ENCODE measurements at regions not wholly inside any gene's neighbourhood (a gene's known extent, or its start where the extent isn't known, plus 50 kb on each side); places are given as distances from the start of the nearest gene placed in this dataset.

DNA sequence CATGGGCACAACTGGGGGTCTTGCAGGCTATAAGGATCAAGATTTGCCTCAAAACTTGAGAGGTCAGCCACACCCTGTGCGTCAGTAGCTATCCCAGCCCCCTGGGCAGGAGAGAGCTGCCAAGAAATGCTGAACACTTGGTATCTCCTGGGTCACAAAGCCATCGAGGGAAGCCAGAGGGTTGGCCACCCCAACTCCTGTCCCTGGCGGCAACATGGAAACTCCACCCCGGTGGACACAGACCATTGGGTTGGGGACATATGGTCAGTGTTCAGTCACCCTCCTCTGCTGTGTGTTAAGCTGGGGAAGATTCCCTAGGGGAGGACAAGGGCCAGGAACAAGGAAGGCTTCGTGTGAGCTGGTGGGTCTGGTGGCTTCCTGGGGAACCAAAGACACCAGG lies 140.6 kb downstream of the C5orf15 start:
- DNase-seq = no peak
- peaks cover 21% of the 10 kb centered on the region for H3K4me1 Mint-ChIP-seq
- ChIA-PET POLR2A (no interaction called here), CTCF (interaction anchor here (1.4 kb wide), 1 partner anchor 41 kb away, joined by 4 read pairs; no protein-coding TSS in a partner anchor)
- no peaks in the 10 kb centered on the region for H3K36me3 Mint-ChIP-seq (ENCODE audit: low read depth)
- H3K4me3 Mint-ChIP-seq = no peak overlapping the region
- peaks cover 11% of the 10 kb centered on the region for H3K27me3 Mint-ChIP-seq
- no peaks in the 10 kb centered on the region for H3K9me3 Mint-ChIP-seq
- H3K27ac Mint-ChIP-seq = no peak overlapping the region

GRCh38 chr5:133827011-133827410 lies 141.4 kb downstream of the C5orf15 start:
- Mint-ChIP-seq H3K4me1 (peaks cover 21% of the 10 kb centered on the region), H3K27me3 (peaks cover 13% of the 10 kb centered on the region), H3K4me3 (no peak overlapping the region), H3K27ac (no peak overlapping the region), H3K36me3 (ENCODE audit: low read depth) (no peaks in the 10 kb centered on the region), H3K9me3 (no peaks in the 10 kb centered on the region)
- no peak for DNase-seq
- ChIA-PET CTCF (interaction anchor here (1.4 kb wide), 1 partner anchor 42 kb away, joined by 4 read pairs; no protein-coding TSS in a partner anchor), POLR2A (no interaction called here)

GRCh38 chr5:133825631-133826289 lies 142.7 kb downstream of the C5orf15 start:
- peak; percentile 33 for DNase-seq
- Mint-ChIP-seq H3K4me3 (no peak overlapping the region), H3K4me1 (peaks cover 21% of the 10 kb centered on the region), H3K36me3 (ENCODE audit: low read depth) (no peaks in the 10 kb centered on the region), H3K9me3 (no peaks in the 10 kb centered on the region), H3K27ac (peak overlapping the region; percentile 58), H3K27me3 (peaks cover 17% of the 10 kb centered on the region)
- ChIA-PET CTCF (no interaction called here), POLR2A (no interaction called here)

DNA sequence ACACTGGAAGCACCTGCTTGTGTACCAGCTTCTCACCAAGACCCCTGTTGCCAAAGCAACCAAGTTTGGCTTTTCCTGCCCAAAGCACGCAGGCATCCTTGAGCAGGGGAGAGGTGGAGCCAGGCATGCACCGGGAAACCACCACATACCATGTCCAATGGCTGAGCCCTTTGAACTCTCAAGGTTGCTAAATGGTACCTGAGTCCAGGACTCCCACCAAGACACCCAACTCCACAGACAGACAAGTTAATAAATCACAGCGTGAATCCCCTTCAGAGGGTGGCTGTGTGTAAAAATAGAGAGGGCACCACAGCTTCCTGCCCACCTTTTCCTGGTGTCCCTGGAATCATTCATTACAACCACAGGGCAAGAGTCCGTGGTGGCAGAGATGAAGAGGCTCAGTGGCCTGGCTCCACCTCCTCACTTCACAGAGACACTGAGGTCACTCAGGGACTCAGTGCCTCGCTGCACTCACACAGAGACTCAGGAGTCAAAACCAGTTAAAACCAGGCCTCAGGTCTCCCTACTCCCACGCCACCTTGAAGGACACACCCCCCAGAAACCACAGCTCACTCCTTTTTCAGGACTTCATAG lies 143.7 kb downstream of the C5orf15 start:
- Mint-ChIP-seq H3K27ac (no peak overlapping the region), H3K36me3 (ENCODE audit: low read depth) (no peaks in the 10 kb centered on the region), H3K9me3 (no peaks in the 10 kb centered on the region), H3K27me3 (peaks cover 27% of the 10 kb centered on the region), H3K4me3 (no peak overlapping the region), H3K4me1 (peaks cover 21% of the 10 kb centered on the region)
- ChIA-PET POLR2A (no interaction called here), CTCF (no interaction called here)
- no peak for DNase-seq

DNA sequence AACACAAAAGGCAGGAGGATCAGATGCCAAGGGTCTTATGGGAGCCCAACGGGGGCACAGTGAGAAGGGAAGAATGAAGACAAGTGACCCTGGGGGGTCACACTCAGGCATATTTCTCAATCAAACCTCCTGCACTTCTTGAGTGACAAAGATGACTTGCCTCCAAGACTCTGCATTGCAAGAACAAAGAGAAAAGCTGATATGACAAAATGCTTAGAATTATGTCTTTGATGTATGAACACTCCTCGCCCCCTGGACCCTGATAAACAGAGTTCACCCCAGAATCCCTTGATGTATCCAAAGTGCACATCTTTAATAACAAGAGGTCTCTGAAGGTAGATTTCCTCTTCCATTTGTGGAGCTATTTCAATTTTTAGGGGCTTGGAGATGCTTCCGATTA lies 146.5 kb downstream of the C5orf15 start:
- H3K9me3 Mint-ChIP-seq = no peaks in the 10 kb centered on the region
- no peaks in the 10 kb centered on the region for H3K36me3 Mint-ChIP-seq (ENCODE audit: low read depth)
- no peak overlapping the region for H3K27ac Mint-ChIP-seq
- H3K4me1 Mint-ChIP-seq = peaks cover 21% of the 10 kb centered on the region
- DNase-seq = no peak
- peaks cover 40% of the 10 kb centered on the region for H3K27me3 Mint-ChIP-seq
- H3K4me3 Mint-ChIP-seq = no peak overlapping the region
- ChIA-PET CTCF (no interaction called here), POLR2A (no interaction called here)

GRCh38 chr5:133821311-133821741 lies 147.1 kb downstream of the C5orf15 start:
- no peaks in the 10 kb centered on the region for H3K36me3 Mint-ChIP-seq (ENCODE audit: low read depth)
- H3K9me3 Mint-ChIP-seq = no peaks in the 10 kb centered on the region
- no peak overlapping the region for H3K27ac Mint-ChIP-seq
- H3K27me3 Mint-ChIP-seq = peaks cover 40% of the 10 kb centered on the region
- no peak overlapping the region for H3K4me3 Mint-ChIP-seq
- H3K4me1 Mint-ChIP-seq = peaks cover 18% of the 10 kb centered on the region
- no peak for DNase-seq
- POLR2A ChIA-PET = no interaction called here
- CTCF ChIA-PET = interaction anchor here (0.9 to 1.0 kb wide), 2 partner anchors 398 to 711 kb away, joined by 3 to 4 read pairs; no protein-coding TSS in a partner anchor

DNA sequence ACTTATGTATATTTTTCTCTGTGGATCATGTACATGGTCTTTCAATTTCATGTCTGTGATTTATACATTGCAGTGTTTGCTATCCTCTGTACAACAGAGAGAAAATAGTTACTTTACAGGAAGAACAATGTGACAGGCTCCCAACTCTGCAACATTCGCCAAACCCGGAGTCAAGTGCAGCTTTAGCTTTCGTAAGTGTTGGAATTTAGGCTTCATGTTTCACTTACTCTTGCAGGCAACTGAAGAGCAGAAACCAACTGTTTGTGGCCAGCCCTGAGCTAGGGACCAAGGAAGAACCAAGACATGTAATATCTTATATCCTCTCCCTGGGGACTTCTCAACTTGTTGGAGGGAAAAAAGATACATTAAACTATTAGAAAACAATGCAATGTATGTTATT lies 147.9 kb downstream of the C5orf15 start:
- Mint-ChIP-seq H3K9me3 (no peaks in the 10 kb centered on the region), H3K4me1 (peaks cover 11% of the 10 kb centered on the region), H3K27me3 (peaks cover 40% of the 10 kb centered on the region), H3K36me3 (ENCODE audit: low read depth) (no peaks in the 10 kb centered on the region), H3K27ac (no peak overlapping the region), H3K4me3 (no peak overlapping the region)
- CTCF ChIA-PET = interaction anchor here (0.9 to 1.0 kb wide), 2 partner anchors 397 to 710 kb away, joined by 3 to 4 read pairs; no protein-coding TSS in a partner anchor
- POLR2A ChIA-PET = no interaction called here
- no peak for DNase-seq

DNA sequence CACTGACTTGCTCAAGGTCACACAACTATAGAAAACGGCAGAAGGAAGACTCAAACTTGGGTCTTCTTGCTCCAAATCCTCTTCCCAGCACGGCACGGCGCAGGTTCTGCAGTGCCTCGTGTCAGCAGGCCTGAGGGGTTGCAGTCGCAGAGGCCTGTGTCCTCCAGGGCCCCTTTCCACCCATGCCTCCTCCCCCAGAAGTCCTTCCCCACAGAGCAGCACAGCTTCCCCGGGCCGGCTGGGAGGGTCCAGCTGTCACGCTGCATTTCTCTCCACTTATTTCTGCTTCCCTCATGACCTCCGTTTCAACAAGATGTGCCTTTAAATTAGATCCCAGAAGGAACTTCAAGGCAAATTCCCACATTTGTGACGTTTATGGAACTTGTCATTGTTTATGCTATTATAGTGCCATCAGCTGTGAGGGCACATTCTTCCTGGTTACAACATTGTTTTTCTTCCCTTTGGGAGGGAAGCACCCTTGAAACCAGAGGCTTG lies 148.4 kb downstream of the C5orf15 start:
- peaks cover 6% of the 10 kb centered on the region for H3K4me1 Mint-ChIP-seq
- H3K9me3 Mint-ChIP-seq = no peaks in the 10 kb centered on the region
- H3K27me3 Mint-ChIP-seq = peaks cover 42% of the 10 kb centered on the region
- ChIA-PET CTCF (no interaction called here), POLR2A (no interaction called here)
- H3K36me3 Mint-ChIP-seq (ENCODE audit: low read depth) = no peaks in the 10 kb centered on the region
- DNase-seq = no peak
- H3K27ac Mint-ChIP-seq = no peak overlapping the region
- no peak overlapping the region for H3K4me3 Mint-ChIP-seq

DNA sequence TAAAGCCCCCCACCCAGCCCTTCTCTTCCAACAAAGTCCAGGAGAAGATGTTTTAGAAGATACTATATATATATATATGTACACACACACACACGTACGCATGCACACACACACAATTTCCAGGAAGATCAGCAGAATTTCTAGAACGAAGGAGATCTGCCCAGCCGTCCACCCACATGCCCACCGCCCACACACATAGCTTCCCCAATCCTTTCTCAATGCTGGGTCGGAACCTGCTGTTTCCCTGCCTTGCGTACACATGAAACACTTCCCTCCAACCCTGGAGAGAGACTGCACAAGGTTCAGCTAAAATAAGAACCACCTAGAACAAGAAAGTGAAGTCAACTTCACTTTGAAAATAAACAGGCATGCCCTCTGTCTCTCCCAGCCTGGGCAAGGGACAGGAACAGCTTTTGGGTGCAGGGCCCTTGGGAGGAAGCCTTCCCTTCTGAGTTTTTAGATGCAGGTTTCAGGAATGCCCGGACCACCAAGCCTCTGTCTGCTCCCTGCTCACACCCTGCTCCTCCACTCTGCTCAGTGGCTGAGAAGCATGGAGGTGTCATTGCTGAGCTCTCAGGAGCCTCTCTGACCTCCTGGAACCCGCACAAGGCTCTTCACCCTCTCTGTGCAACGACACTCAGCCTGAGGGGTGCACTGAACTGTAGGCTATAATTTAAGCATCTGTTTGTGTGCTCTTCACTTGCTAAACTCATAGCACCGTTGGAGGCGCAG lies 149.4 kb downstream of the C5orf15 start:
- ChIA-PET POLR2A (no interaction called here), CTCF (no interaction called here)
- H3K4me3 Mint-ChIP-seq = no peak overlapping the region
- no peaks in the 10 kb centered on the region for H3K4me1 Mint-ChIP-seq
- no peak for DNase-seq
- no peaks in the 10 kb centered on the region for H3K9me3 Mint-ChIP-seq
- no peaks in the 10 kb centered on the region for H3K36me3 Mint-ChIP-seq (ENCODE audit: low read depth)
- no peak overlapping the region for H3K27ac Mint-ChIP-seq
- H3K27me3 Mint-ChIP-seq = peaks cover 47% of the 10 kb centered on the region

- Mint-ChIP-seq H3K4me1 (no peaks in the 10 kb centered on the region), H3K27me3 (peaks cover 52% of the 10 kb centered on the region), H3K36me3 (ENCODE audit: low read depth) (no peaks in the 10 kb centered on the region), H3K27ac (no peak overlapping the region), H3K9me3 (no peaks in the 10 kb centered on the region), H3K4me3 (no peak overlapping the region)
- CTCF ChIA-PET = no interaction called here
- no peak for DNase-seq
- POLR2A ChIA-PET = no interaction called here
These were observed 150.4 kb downstream of the C5orf15 start for GRCh38 chr5:133818031-133818431.

DNA sequence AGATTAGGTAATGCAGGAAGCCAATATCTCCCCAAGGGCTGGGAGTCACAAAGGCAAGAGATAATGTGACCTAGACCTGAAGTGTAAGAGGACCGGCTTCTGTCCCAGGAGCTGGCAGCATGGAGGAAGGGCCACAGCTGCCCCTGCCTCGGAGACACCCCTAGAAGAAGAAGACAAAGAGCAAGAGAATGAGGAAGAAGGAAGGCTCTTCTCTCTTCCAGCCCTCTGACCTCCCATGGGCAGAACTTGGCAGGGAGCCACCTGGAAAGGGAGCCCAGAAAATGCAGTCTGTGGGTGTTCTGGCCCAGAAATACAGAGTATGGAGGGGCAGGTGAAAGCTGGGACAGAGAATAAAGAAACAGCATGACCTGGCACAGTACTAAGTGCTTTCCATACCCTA lies 151.0 kb downstream of the C5orf15 start:
- no peaks in the 10 kb centered on the region for H3K9me3 Mint-ChIP-seq

DNA sequence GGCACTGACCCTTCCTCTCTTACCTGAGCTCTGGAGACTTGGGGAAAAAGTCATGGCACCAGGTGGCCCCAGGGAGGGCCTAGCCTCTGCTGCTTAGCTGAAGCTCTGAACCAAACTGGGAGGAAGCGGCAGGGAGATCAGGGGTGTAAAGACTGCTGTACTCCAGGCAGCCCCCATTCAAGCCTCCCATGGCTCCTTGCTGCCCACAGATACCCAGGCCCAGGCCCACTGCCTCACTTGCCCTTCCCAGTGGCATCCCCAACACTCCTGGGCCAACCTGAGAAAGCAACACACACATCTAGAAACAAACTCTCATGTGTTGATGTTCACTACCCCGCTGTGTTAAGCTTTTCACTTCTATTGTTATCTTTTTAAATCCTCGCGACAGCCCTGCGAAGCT lies 151.6 kb downstream of the C5orf15 start:
- DNase-seq = no peak
- POLR2A ChIA-PET = no interaction called here
- H3K27me3 Mint-ChIP-seq = peaks cover 46% of the 10 kb centered on the region
- no peak overlapping the region for H3K27ac Mint-ChIP-seq
- H3K9me3 Mint-ChIP-seq = no peaks in the 10 kb centered on the region
- CTCF ChIA-PET = no interaction called here
- no peak overlapping the region for H3K4me3 Mint-ChIP-seq
- H3K36me3 Mint-ChIP-seq (ENCODE audit: low read depth) = no peaks in the 10 kb centered on the region
- no peaks in the 10 kb centered on the region for H3K4me1 Mint-ChIP-seq

More for the DNA sequence above, 151.0 kb downstream of the C5orf15 start:
- no peak for DNase-seq
- ChIA-PET POLR2A (no interaction called here), CTCF (no interaction called here)
- peaks cover 47% of the 10 kb centered on the region for H3K27me3 Mint-ChIP-seq
- H3K36me3 Mint-ChIP-seq (ENCODE audit: low read depth) = no peaks in the 10 kb centered on the region
- H3K4me3 Mint-ChIP-seq = no peak overlapping the region
- H3K4me1 Mint-ChIP-seq = no peaks in the 10 kb centered on the region
- no peak overlapping the region for H3K27ac Mint-ChIP-seq

GRCh38 chr5:133814152-133814551 lies 154.3 kb downstream of the C5orf15 start:
- CTCF ChIA-PET = no interaction called here
- DNase-seq = no peak
- H3K4me1 Mint-ChIP-seq = no peaks in the 10 kb centered on the region
- POLR2A ChIA-PET = no interaction called here
- H3K4me3 Mint-ChIP-seq = no peak overlapping the region
- H3K9me3 Mint-ChIP-seq = no peaks in the 10 kb centered on the region
- H3K27me3 Mint-ChIP-seq = peaks cover 28% of the 10 kb centered on the region
- H3K36me3 Mint-ChIP-seq (ENCODE audit: low read depth) = no peaks in the 10 kb centered on the region
- H3K27ac Mint-ChIP-seq = no peak overlapping the region
